ENCODE measurements at regions not wholly inside any gene's neighbourhood (a gene's known extent, or its start where the extent isn't known, plus 50 kb on each side); places are given as distances from the start of the nearest gene placed in this dataset.

DNA sequence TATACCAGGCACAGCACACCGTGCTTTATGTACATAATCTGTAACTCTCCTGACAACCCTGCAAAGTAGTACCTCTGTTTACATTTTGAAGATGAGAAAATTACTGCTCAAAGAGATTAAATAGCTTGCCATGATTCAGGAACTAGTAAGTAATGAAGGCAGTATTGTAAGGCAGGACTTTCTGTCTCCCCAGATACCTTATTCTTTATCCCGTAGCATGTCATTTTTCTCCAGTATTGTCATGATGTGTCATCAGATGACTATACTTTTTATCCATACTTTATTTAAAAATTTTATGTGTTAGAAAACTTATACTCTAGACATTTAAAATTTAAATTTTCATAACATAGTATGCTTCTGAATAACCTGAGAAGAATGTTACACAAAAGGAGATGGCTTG lies 188.3 kb upstream of the NUDT6 start:
- TF ChIP-seq, protein P1, sequence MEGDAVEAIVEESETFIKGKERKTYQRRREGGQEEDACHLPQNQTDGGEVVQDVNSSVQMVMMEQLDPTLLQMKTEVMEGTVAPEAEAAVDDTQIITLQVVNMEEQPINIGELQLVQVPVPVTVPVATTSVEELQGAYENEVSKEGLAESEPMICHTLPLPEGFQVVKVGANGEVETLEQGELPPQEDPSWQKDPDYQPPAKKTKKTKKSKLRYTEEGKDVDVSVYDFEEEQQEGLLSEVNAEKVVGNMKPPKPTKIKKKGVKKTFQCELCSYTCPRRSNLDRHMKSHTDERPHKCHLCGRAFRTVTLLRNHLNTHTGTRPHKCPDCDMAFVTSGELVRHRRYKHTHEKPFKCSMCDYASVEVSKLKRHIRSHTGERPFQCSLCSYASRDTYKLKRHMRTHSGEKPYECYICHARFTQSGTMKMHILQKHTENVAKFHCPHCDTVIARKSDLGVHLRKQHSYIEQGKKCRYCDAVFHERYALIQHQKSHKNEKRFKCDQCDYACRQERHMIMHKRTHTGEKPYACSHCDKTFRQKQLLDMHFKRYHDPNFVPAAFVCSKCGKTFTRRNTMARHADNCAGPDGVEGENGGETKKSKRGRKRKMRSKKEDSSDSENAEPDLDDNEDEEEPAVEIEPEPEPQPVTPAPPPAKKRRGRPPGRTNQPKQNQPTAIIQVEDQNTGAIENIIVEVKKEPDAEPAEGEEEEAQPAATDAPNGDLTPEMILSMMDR (conservative IDR thresholded peaks at IDR 0.05; ENCODE audit: low read depth, low read length), result no peak
- TF ChIP-seq EZH2 (IDR thresholded peaks at IDR 0.05; ENCODE audit: low read length, unreplicated experiment), result no peak
- TF ChIP-seq EZH2phosphoT487 (IDR thresholded peaks at IDR 0.05; ENCODE audit: borderline replicate concordance, low read length), result no peak
